H1 (cell line): ENCODE measurements at regions not wholly inside any gene's neighbourhood (a gene's known extent, or its start where the extent isn't known, plus 50 kb on each side); places are given as distances from the start of the nearest gene placed in this dataset.
A peak's percentile ranks its signal among the peaks of the same experiment; 100 is the strongest.

ENCODE experiments used
- CTCF ChIA-PET: fragments of 300-600 bp; sonication (Branson Sonifier 250); formaldehyde crosslinking; loops from one replicate; lab custom pipeline; 2021; ENCODE audit not compliant: partially characterized antibody; lab: Charles Lee
- POLR2A ChIA-PET: fragments of 300-600 bp; sonication (Branson Sonifier 250); formaldehyde crosslinking; loops from one replicate; lab custom pipeline; 2021; ENCODE audit warnings: inconsistent platforms; ENCODE audit not compliant: partially characterized antibody; lab: Charles Lee
- DNase-seq, 2 experiments: peaks; one replicate each; pipeline versions ENCODE4 v3.0.0 to v3.0.0-alpha.2; 2010 to 2022; ENCODE audit warnings: low spot score in 2 of 2, low read depth in 1 of 2, mixed read lengths in 1 of 2
- FAIRE-seq: peaks from 2 replicates; lab custom pipeline; 2011; peaks lifted over from hg19 to GRCh38; lab: Jason Lieb, UNC
- H2AFZ ChIP-seq: 2 replicates; pipeline ENCODE4 v1.8.1; 2012; ENCODE audit warnings: low read length, inconsistent platforms
- H2AK5ac ChIP-seq: 2 replicates; pipeline ENCODE4 v1.6.1; 2013; ENCODE audit warnings: low read depth, low read length
- H2BK120ac ChIP-seq: replicated peaks from 2 replicates; pipeline ENCODE3; 2013; ENCODE audit warnings: low read depth, low read length, inconsistent platforms
- H2BK12ac ChIP-seq: 2 replicates; pipeline ENCODE4 v1.6.1; 2013; ENCODE audit warnings: low read depth, low read length
- H2BK15ac ChIP-seq: 2 replicates; pipeline ENCODE4 v1.6.1; 2013; ENCODE audit warnings: low read length
- H2BK20ac ChIP-seq: 2 replicates; pipeline ENCODE4 v1.6.1; 2013; ENCODE audit warnings: low read length
- H2BK5ac ChIP-seq: 2 replicates; pipeline ENCODE4 v1.6.1; 2013; ENCODE audit warnings: low read depth, low read length
- H3K14ac ChIP-seq: 2 replicates; pipeline ENCODE4 v1.6.1; 2013; ENCODE audit warnings: inconsistent platforms; ENCODE audit not compliant: insufficient read length
- H3K18ac ChIP-seq: 2 replicates; pipeline ENCODE4 v1.6.1; 2013; ENCODE audit warnings: low read length; ENCODE audit errors: extremely low read depth
- H3K23ac ChIP-seq: 2 replicates; pipeline ENCODE4 v1.6.1; 2013; ENCODE audit warnings: inconsistent platforms; ENCODE audit not compliant: insufficient read length
- H3K23me2 ChIP-seq: 2 replicates; pipeline ENCODE4 v1.6.1; 2013; ENCODE audit warnings: low read depth, low read length
- H3K27ac ChIP-seq: 2 replicates; pipeline ENCODE4 v1.6.1; 2011; ENCODE audit warnings: low read depth, low read length, inconsistent platforms
- H3K27me3 ChIP-seq, 4 experiments: replicated peaks in 1 of 4; 1 replicate in 1 of 4; 2 replicates in 3 of 4; pipeline versions ENCODE4 v1.6.1 to v1.8.1; 2011 to 2013; ENCODE audit warnings: low read length in 3 of 4, mild to moderate bottlenecking in 3 of 4, inconsistent platforms in 2 of 4, mixed read lengths in 2 of 4, moderate library complexity in 1 of 4; ENCODE audit not compliant: control insufficient read depth in 3 of 4, insufficient read depth in 3 of 4; ENCODE audit errors: extremely low read depth in 1 of 4
- H3K36me3 ChIP-seq, 4 experiments: 2 replicates each; pipeline versions ENCODE4 v1.6.1 to v1.8.1; 2011 to 2013; ENCODE audit warnings: mild to moderate bottlenecking in 4 of 4, low read length in 3 of 4, moderate library complexity in 2 of 4, control low read depth in 1 of 4, inconsistent platforms in 1 of 4; ENCODE audit not compliant: insufficient read depth in 4 of 4, control insufficient read depth in 2 of 4
- H3K4ac ChIP-seq: replicated peaks from 2 replicates; pipeline ENCODE3; 2013; ENCODE audit warnings: low read length, low read depth, mixed read lengths, inconsistent platforms; ENCODE audit not compliant: insufficient read length
- H3K4me1 ChIP-seq, 4 experiments: replicated peaks in 1 of 4; 1 replicate in 1 of 4; 2 replicates in 3 of 4; pipeline versions ENCODE4 v1.6.1 to v1.8.1; 2011 to 2013; ENCODE audit warnings: low read length in 3 of 4, inconsistent platforms in 2 of 4, mixed read lengths in 1 of 4; ENCODE audit not compliant: insufficient read depth in 4 of 4, control insufficient read depth in 3 of 4
- H3K4me2 ChIP-seq, 2 experiments: 2 replicates each; pipeline versions ENCODE4 v1.6.1 to v1.8.1; 2011 to 2013; ENCODE audit warnings: low read depth in 2 of 2, low read length in 2 of 2, control low read depth in 1 of 2, inconsistent platforms in 1 of 2, mild to moderate bottlenecking in 1 of 2; ENCODE audit not compliant: insufficient read depth in 1 of 2
- H3K4me3 ChIP-seq, 4 experiments: fragments of 200-600, 300-600 bp in 1 of 4; sonication (generic), shearing (Covaris generic), sonication (Bioruptor Twin) in 1 of 4; 2 replicates each; pipeline versions ENCODE4 v1.5.1 to v1.8.1; 2011 to 2016; ENCODE audit warnings: low read length in 4 of 4, low read depth in 3 of 4, control low read depth in 2 of 4, inconsistent platforms in 2 of 4, mild to moderate bottlenecking in 2 of 4, mixed read lengths in 1 of 4, moderate library complexity in 1 of 4; ENCODE audit not compliant: insufficient read depth in 2 of 4; ENCODE audit errors: extremely low read depth in 1 of 4
- H3K56ac ChIP-seq: replicated peaks from 2 replicates; pipeline ENCODE3; 2013; ENCODE audit warnings: low read depth, mild to moderate bottlenecking, mixed read lengths, low read length, inconsistent platforms; ENCODE audit not compliant: insufficient read length
- H3K79me1 ChIP-seq: 2 replicates; pipeline ENCODE4 v1.6.1; 2013; ENCODE audit warnings: low read depth, low read length, control low read depth
- H3K79me2 ChIP-seq, 2 experiments: 2 replicates each; pipeline versions ENCODE4 v1.6.1 to v1.8.1; 2012 to 2013; ENCODE audit warnings: low read length in 2 of 2, mild to moderate bottlenecking in 2 of 2, inconsistent platforms in 1 of 2; ENCODE audit not compliant: insufficient read depth in 2 of 2, control insufficient read depth in 1 of 2
- H3K9ac ChIP-seq, 4 experiments: replicated peaks in 1 of 4; 1 replicate in 1 of 4; 2 replicates in 3 of 4; pipeline versions ENCODE4 v1.6.1 to v1.8.1; 2011 to 2013; ENCODE audit warnings: low read depth in 3 of 4, low read length in 3 of 4, control low read depth in 2 of 4, mild to moderate bottlenecking in 2 of 4, moderate library complexity in 2 of 4, inconsistent platforms in 1 of 4; ENCODE audit errors: extremely low read depth in 1 of 4
- H3K9me3 ChIP-seq, 2 experiments: 2 replicates each; pipeline versions ENCODE4 v1.6.1 to v1.8.1; 2012 to 2013; ENCODE audit warnings: mild to moderate bottlenecking in 2 of 2, moderate library complexity in 2 of 2, control low read depth in 1 of 2, inconsistent platforms in 1 of 2, low read depth in 1 of 2, low read length in 1 of 2, mixed read lengths in 1 of 2; ENCODE audit not compliant: insufficient read depth in 2 of 2
- H4K20me1 ChIP-seq, 2 experiments: replicated peaks in 1 of 2; 2 replicates each; pipeline versions ENCODE3 to v1.8.1; 2011 to 2013; ENCODE audit warnings: inconsistent platforms in 2 of 2, low read length in 2 of 2, mild to moderate bottlenecking in 1 of 2; ENCODE audit not compliant: insufficient read depth in 2 of 2, control insufficient read depth in 1 of 2
- H4K5ac ChIP-seq: 2 replicates; pipeline ENCODE4 v1.6.1; 2013; ENCODE audit warnings: low read length, low read depth, mixed read lengths, inconsistent platforms; ENCODE audit not compliant: insufficient read length
- H4K8ac ChIP-seq: 2 replicates; pipeline ENCODE4 v1.8.0; 2013; ENCODE audit warnings: mild to moderate bottlenecking, moderate library complexity, low read length, inconsistent platforms; ENCODE audit not compliant: insufficient read depth; ENCODE audit errors: extremely low read depth
- H4K91ac ChIP-seq: replicated peaks from 2 replicates; pipeline ENCODE3; 2013; ENCODE audit warnings: low read length, mixed read lengths, inconsistent platforms; ENCODE audit not compliant: insufficient read length
- ATF2 ChIP-seq: IDR thresholded peaks from 2 replicates; pipeline ENCODE4 v1.6.1; 2012; ENCODE audit warnings: low read length, inconsistent platforms
- CREB1 ChIP-seq: IDR thresholded peaks from 2 replicates; pipeline ENCODE4 v1.6.1; 2012; ENCODE audit warnings: inconsistent platforms
- EZH2 ChIP-seq: fragments of 200-600 bp; sonication (generic); IDR thresholded peaks from 2 replicates; pipeline ENCODE4 v1.7.1; 2012; ENCODE audit warnings: low read depth, mild to moderate bottlenecking, moderate library complexity, low read length, inconsistent platforms; ENCODE audit not compliant: severe bottlenecking
- FOSL1 ChIP-seq: IDR thresholded peaks from 2 replicates; pipeline ENCODE4 v1.6.1; 2011; ENCODE audit warnings: mild to moderate bottlenecking, low read depth, low read length, moderate library complexity; ENCODE audit not compliant: insufficient read depth
- HDAC6 ChIP-seq: IDR thresholded peaks from one replicate; pipeline ENCODE4 v1.7.1; 2012; ENCODE audit warnings: low read depth, mild to moderate bottlenecking, inconsistent platforms, low read length, moderate library complexity
- MAFK ChIP-seq: IDR thresholded peaks from 2 replicates; pipeline ENCODE4 v1.6.1; 2012; ENCODE audit warnings: low read depth, mild to moderate bottlenecking, improper control_type of control experiment, low read length
- RBBP5 ChIP-seq: IDR thresholded peaks from 2 replicates; pipeline ENCODE4 v1.7.1; 2012; ENCODE audit warnings: low read depth, mild to moderate bottlenecking, inconsistent platforms, low read length, moderate library complexity, borderline replicate concordance
- RFX5 ChIP-seq: IDR thresholded peaks from 2 replicates; pipeline ENCODE4 v1.6.1; 2011; ENCODE audit warnings: low read depth, low read length, improper control_type of control experiment, borderline replicate concordance
- SP1 ChIP-seq: IDR thresholded peaks from 2 replicates; pipeline ENCODE4 v1.6.1; 2011; ENCODE audit warnings: low read depth, low read length
- SP2 ChIP-seq: IDR thresholded peaks from 2 replicates; pipeline ENCODE4 v1.6.1; 2012; ENCODE audit warnings: mild to moderate bottlenecking, low read length, inconsistent platforms
- SRF ChIP-seq: IDR thresholded peaks from 2 replicates; pipeline ENCODE4 v1.6.1; 2011; ENCODE audit warnings: mild to moderate bottlenecking, low read depth, low read length, moderate library complexity
- TEAD4 ChIP-seq: IDR thresholded peaks from 2 replicates; pipeline ENCODE4 v1.6.1; 2012; ENCODE audit warnings: low read depth, low read length, inconsistent platforms, mixed read lengths
- WGBS, 2 experiments: shearing (Covaris generic) in 1 of 2; methylation state at CpG; one replicate each; pipeline versions ENCODE4 v1.1.6 to v1.1.7; 2013 to 2015; ENCODE audit warnings: low lambda C conversion rate in 2 of 2, mixed read lengths in 2 of 2, inconsistent platforms in 1 of 2, low coverage in 1 of 2, missing lambda C conversion rate in 1 of 2; ENCODE audit not compliant: insufficient replicate concordance in 2 of 2, insufficient coverage in 1 of 2, insufficient read length in 1 of 2; ENCODE audit errors: extremely low coverage in 1 of 2, missing lambda C conversion rate in 1 of 2; 5-methylcytosine and 5-hydroxymethylcytosine counted together
- TF ChIP-seq, protein P1 (sequence below): IDR thresholded peaks from 2 replicates; pipeline ENCODE4 v1.6.1; 2012; ENCODE audit warnings: inconsistent platforms

- ChIA-PET CTCF (no interaction called here), POLR2A (no interaction called here)
- Histone ChIP-seq H3K27me3 (no peaks in the 10 kb centered on the region), H3K27ac (no peak overlapping the region), H3K36me3 (no peaks in the 10 kb centered on the region), H3K9me3 (no peaks in the 10 kb centered on the region), H2BK20ac (no peak overlapping the region), H4K5ac (no peak overlapping the region), H3K4me1 (no peaks in the 10 kb centered on the region), H3K23ac (no peak overlapping the region), H3K79me2 (no peaks in the 10 kb centered on the region), H3K14ac (no peak overlapping the region), H3K18ac (no peak overlapping the region), H3K4ac (no peak overlapping the region), H3K23me2 (no peaks in the 10 kb centered on the region), H2BK12ac (no peak overlapping the region), H3K79me1 (no peaks in the 10 kb centered on the region), H2BK5ac (no peak overlapping the region), H2BK15ac (no peak overlapping the region), H4K20me1 (no peaks in the 10 kb centered on the region), H2AFZ (no peak overlapping the region), H3K4me2 (no peak overlapping the region), H4K91ac (no peak overlapping the region), H3K4me3 (no peak overlapping the region), H3K9ac (no peak overlapping the region), H4K8ac (no peak overlapping the region), H3K56ac (no peak overlapping the region), H2BK120ac (no peak overlapping the region), H2AK5ac (no peak overlapping the region)
- no peak for DNase-seq
- TF ChIP-seq FOSL1 (no peak), EZH2 (no peak), RFX5 (no peak), ATF2 (no peak), SP1 (no peak), RBBP5 (no peak), SP2 (no peak), SRF (no peak), MAFK (no peak), TEAD4 (no peak), CREB1 (no peak), HDAC6 (no peak)
- TF ChIP-seq, protein P1, sequence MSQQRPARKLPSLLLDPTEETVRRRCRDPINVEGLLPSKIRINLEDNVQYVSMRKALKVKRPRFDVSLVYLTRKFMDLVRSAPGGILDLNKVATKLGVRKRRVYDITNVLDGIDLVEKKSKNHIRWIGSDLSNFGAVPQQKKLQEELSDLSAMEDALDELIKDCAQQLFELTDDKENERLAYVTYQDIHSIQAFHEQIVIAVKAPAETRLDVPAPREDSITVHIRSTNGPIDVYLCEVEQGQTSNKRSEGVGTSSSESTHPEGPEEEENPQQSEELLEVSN: no peak
- peak; percentile 7 for FAIRE-seq
- 69% methylated on average over 3 of the region's 3 CpGs; no CpG with 5 or more reads in 1 of the 2 experiments for WGBS, 2 experiments
Measured at GRCh38 chr19:28264556-28264955, 948.4 kb downstream of the UQCRFS1 start.
